Left ventricle myocardium superior (tissue), 1 donor: ENCODE measurements at regions not wholly inside any gene's neighbourhood (a gene's known extent, or its start where the extent isn't known, plus 50 kb on each side); places are given as distances from the start of the nearest gene placed in this dataset.
A peak's percentile ranks its signal among the peaks of the same experiment; 100 is the strongest.
"Not testable (repeated sequence)": the region's sequence is repeated elsewhere in the genome, so short reads cannot be mapped to it uniquely, and the experiment has no call there.

ENCODE experiments used
- ATAC-seq: fragments of 200-7000 bp; cut with Tn5 transposase; one replicate; pipeline ENCODE4 v1.9.1; 2020; ENCODE audit warnings: mild to moderate bottlenecking, moderate library complexity
- DNase-seq: peaks from one replicate; pipeline ENCODE4 v3.0.0-alpha.2; 2020
- intact Hi-C: fragments of 100-400 bp; cut with micrococcal nuclease; formaldehyde crosslinking; loops from one replicate; pipeline ENCODE4 v1.11.0; 2022
- donor health status: DM: no; HTN: yes; CAD: no; lungs with severe emphysema.

GRCh38 chr4:129783596-129783995 lies 687.6 kb downstream of the C4orf33 start:
- DNase-seq, result no peak
- ATAC-seq, result no peak
- intact Hi-C loops, result no loop called here

GRCh38 chr4:129788486-129788885 lies 692.5 kb downstream of the C4orf33 start:
- no peak for DNase-seq
- intact Hi-C loops, result no loop called here
- no peak for ATAC-seq

- intact Hi-C loops, result no loop called here
- no peak for ATAC-seq
- no peak for DNase-seq
Observed at GRCh38 chr4:129804461-129804981, 708.6 kb downstream of the C4orf33 start.

GRCh38 chr4:129806986-129807385 lies 711.0 kb downstream of the C4orf33 start:
- intact Hi-C loops, result no loop called here
- no peak for ATAC-seq
- no peak for DNase-seq

GRCh38 chr4:129808242-129808641 lies 712.3 kb downstream of the C4orf33 start:
- no peak for DNase-seq
- intact Hi-C loops, result no loop called here
- no peak for ATAC-seq

GRCh38 chr4:129821073-129821472 lies 725.1 kb downstream of the C4orf33 start:
- intact Hi-C loops, result no loop called here
- ATAC-seq, result no peak
- no peak for DNase-seq

GRCh38 chr4:129821963-129822362 lies 726.0 kb downstream of the C4orf33 start:
- ATAC-seq (peak; percentile 45), DNase-seq (no peak)
- intact Hi-C loops, result no loop called here

GRCh38 chr4:129822701-129823100 lies 726.7 kb downstream of the C4orf33 start:
- peak; percentile 43 for ATAC-seq
- peak; percentile 21 for DNase-seq
- intact Hi-C loops, result no loop called here

GRCh38 chr4:129823105-129823504 lies 727.2 kb downstream of the C4orf33 start:
- peak; percentile 31 for ATAC-seq
- intact Hi-C loops, result no loop called here

GRCh38 chr4:129829373-129829772 lies 733.4 kb downstream of the C4orf33 start:
- intact Hi-C loops, result no loop called here
- ATAC-seq (no peak), DNase-seq (no peak)

More at GRCh38 chr4:129823105-129823504, 727.2 kb downstream of the C4orf33 start:
- no peak for DNase-seq

- DNase-seq (no peak), ATAC-seq (no peak)
- intact Hi-C loops, result no loop called here
Observed at GRCh38 chr4:129839687-129840086, 743.7 kb downstream of the C4orf33 start.

- DNase-seq (no peak), ATAC-seq (no peak)
- intact Hi-C loops, result no loop called here
Observed at GRCh38 chr4:129842096-129842495, 746.1 kb downstream of the C4orf33 start.

GRCh38 chr4:129852434-129852833 lies 756.5 kb downstream of the C4orf33 start:
- intact Hi-C loops, result no loop called here
- no peak for ATAC-seq

GRCh38 chr4:129853685-129854467 lies 757.9 kb downstream of the C4orf33 start:
- intact Hi-C loops, ATAC-seq, DNase-seq: not testable (repeated sequence)

More at GRCh38 chr4:129852434-129852833, 756.5 kb downstream of the C4orf33 start:
- DNase-seq, result no peak

GRCh38 chr4:129862461-129862860 lies 766.5 kb downstream of the C4orf33 start:
- DNase-seq, result no peak
- intact Hi-C loops, result no loop called here
- ATAC-seq, result no peak

GRCh38 chr4:129863206-129863605 lies 767.3 kb downstream of the C4orf33 start:
- no peak for DNase-seq
- no peak for ATAC-seq
- intact Hi-C loops, result no loop called here

GRCh38 chr4:129883996-129884395 lies 788.0 kb downstream of the C4orf33 start:
- intact Hi-C loops, result no loop called here
- DNase-seq (no peak), ATAC-seq (no peak)

GRCh38 chr4:129897111-129897510 lies 801.2 kb downstream of the C4orf33 start:
- ATAC-seq, result no peak
- no peak for DNase-seq
- intact Hi-C loops, result no loop called here

GRCh38 chr4:129899849-129900248 lies 803.9 kb downstream of the C4orf33 start:
- intact Hi-C loops, result no loop called here

GRCh38 chr4:129900430-129900953 lies 804.5 kb downstream of the C4orf33 start:
- no peak for ATAC-seq
- DNase-seq, result no peak
- intact Hi-C loops, result no loop called here

More at GRCh38 chr4:129899849-129900248, 803.9 kb downstream of the C4orf33 start:
- no peak for DNase-seq
- ATAC-seq, result no peak

- no peak for ATAC-seq
- no peak for DNase-seq
- intact Hi-C loops, result no loop called here
Observed at GRCh38 chr4:129901205-129901604, 805.3 kb downstream of the C4orf33 start.
